Coronary artery (tissue), 2 donors: ENCODE measurements at regions not wholly inside any gene's neighbourhood (a gene's known extent, or its start where the extent isn't known, plus 50 kb on each side); places are given as distances from the start of the nearest gene placed in this dataset.

Experiments used
- DNase-seq: peaks from one replicate; pipeline ENCODE4 v3.0.0-alpha.2; 2017; ENCODE audit warnings: low spot score
- H3K27ac ChIP-seq, 2 donors: fragments of 200-600 bp; sonication (generic); one replicate each; pipeline ENCODE4 v1.5.1; 2016 to 2019
- H3K4me3 ChIP-seq: fragments of 200-600 bp; sonication (generic); 2 replicates; pipeline ENCODE4 v1.5.1; 2016; ENCODE audit warnings: mild to moderate bottlenecking, moderate library complexity
- TF ChIP-seq, protein P1 (sequence below): fragments of 200-600 bp; sonication (generic); IDR thresholded peaks from one replicate; pipeline ENCODE4 v1.5.1; 2019; ENCODE audit warnings: antibody characterized with exemption

DNA sequence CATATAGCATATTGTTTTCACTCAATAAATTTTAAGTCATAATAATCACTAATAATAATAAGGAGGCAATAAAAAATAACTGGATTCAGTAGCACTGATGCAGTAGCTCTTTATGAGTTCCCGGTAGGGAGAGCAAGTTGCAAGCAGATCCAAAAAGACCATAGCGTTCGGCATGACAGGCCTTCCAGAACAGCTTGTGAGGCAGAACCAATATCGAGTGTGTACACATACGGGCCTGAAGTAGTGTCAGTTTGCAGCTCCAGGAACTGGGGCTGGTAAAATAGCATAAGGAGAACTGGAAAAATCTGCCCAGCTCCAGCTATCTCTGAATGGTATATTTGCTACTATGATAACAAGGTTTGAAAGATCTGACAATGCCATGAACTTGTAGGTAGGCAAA, 1607.8 kb upstream of the PIK3C3 start:
- TF ChIP-seq, protein P1, sequence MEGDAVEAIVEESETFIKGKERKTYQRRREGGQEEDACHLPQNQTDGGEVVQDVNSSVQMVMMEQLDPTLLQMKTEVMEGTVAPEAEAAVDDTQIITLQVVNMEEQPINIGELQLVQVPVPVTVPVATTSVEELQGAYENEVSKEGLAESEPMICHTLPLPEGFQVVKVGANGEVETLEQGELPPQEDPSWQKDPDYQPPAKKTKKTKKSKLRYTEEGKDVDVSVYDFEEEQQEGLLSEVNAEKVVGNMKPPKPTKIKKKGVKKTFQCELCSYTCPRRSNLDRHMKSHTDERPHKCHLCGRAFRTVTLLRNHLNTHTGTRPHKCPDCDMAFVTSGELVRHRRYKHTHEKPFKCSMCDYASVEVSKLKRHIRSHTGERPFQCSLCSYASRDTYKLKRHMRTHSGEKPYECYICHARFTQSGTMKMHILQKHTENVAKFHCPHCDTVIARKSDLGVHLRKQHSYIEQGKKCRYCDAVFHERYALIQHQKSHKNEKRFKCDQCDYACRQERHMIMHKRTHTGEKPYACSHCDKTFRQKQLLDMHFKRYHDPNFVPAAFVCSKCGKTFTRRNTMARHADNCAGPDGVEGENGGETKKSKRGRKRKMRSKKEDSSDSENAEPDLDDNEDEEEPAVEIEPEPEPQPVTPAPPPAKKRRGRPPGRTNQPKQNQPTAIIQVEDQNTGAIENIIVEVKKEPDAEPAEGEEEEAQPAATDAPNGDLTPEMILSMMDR: no peak
- DNase-seq: no peak
- no peak overlapping the region for H3K4me3 ChIP-seq
- no peak overlapping the region for H3K27ac ChIP-seq

DNA sequence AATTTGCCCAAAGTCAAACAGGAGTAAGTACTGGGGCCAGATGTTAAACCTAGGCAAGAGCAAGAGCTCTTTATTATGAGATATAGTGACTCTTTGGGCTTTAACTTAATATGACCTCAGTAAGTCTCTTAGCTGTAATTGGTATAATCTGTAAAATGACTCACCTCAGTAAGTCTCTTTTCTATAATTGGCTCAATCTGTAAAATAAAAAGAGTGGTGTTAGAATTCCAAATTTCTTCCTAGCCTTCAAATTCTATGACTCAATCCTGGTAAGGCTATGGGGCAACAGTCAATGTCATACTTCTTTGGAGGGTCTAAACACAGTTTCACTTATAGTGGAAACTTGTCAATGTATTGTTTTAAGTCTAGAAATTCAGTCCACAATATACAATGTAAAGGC, 1608.9 kb upstream of the PIK3C3 start:
- no peak overlapping the region for H3K27ac ChIP-seq
- DNase-seq: no peak
- H3K4me3 ChIP-seq: no peak overlapping the region
- TF ChIP-seq, protein P1: no peak

DNA sequence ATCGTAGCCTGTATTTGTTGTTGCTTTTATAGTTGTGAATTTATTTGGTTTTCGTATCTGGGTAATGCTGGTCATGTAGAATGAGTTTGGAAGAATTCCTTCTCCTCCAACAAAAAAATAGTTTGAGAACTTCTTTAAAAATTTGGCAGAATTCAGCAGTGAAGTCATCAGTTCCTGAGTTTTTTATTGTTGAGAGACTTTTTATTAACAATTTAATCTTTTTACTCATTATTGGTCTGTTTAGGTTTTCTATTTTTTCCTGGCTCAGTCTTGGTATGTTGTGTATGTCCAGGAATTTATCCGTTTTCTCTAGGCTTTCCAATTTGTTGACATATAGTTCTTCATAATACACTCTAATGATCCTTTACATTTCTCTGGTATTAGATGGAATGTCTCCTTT, 1613.3 kb upstream of the PIK3C3 start:
- no peak overlapping the region for H3K27ac ChIP-seq
- TF ChIP-seq, protein P1: no peak
- H3K4me3 ChIP-seq: no peak overlapping the region
- DNase-seq: no peak

DNA sequence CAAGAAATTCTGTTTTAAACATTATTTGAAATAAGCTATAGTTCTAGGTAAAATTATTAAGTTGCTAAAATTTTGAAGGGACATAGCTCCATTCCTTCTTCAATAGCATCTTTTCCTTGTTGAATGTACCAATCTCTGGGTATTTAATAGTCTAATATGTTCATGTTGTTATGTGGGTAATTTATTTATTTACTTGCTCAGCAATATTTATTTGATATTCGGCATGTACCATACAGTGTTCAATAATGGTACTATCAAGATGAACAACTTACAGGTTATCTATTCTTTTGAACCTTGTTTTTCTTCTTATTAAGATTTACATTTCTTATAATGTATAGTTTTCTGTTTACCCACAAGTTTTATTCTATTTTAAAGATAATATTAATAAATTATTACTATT, 1616.8 kb upstream of the PIK3C3 start:
- Histone ChIP-seq H3K4me3 (no peak overlapping the region), H3K27ac (no peak overlapping the region)
- DNase-seq: no peak
- TF ChIP-seq, protein P1: no peak

DNA sequence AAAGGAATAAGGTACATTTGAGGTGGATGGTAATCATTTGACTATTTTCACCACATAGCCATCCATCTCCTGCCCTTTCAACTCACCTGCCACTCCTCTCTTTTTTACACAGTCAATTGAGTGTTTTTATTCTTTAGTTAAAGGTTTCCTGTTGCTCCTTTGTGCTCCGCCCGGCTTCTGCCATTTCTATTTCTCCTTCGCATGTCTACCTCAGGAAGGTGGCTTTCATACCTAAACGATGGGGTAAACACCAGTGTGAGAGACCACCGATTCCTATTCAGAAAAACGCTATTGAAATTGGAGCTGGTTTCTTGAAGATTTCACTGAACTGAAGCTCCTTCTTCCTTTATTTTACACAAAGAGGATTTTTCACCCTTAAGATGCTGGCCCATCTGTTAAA, 1628.0 kb upstream of the PIK3C3 start:
- TF ChIP-seq, protein P1: no peak
- no peak overlapping the region for H3K4me3 ChIP-seq
- DNase-seq: no peak
- H3K27ac ChIP-seq: no peak overlapping the region

DNA sequence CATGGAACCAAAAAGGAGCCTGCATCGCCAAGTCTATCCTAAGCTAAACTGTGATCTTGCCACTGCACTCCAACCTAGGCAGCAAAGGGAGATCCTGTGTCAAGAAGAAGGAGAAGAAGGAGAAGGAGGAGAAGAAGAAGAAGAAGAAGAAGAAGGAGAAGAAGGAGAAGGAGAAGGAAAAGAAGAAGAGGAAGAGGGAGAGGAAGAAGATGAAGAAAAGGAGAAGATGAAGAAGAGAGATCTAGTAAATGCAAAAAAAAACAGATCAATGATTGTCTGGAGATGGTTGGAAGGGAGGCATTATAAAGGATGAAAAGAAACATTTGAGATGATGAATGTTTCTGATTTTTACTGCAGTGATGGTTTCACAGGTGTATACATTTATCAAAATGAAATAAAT, 1629.0 kb upstream of the PIK3C3 start:
- Histone ChIP-seq H3K4me3 (no peak overlapping the region), H3K27ac (no peak overlapping the region)
- DNase-seq: no peak
- TF ChIP-seq, protein P1: no peak

DNA sequence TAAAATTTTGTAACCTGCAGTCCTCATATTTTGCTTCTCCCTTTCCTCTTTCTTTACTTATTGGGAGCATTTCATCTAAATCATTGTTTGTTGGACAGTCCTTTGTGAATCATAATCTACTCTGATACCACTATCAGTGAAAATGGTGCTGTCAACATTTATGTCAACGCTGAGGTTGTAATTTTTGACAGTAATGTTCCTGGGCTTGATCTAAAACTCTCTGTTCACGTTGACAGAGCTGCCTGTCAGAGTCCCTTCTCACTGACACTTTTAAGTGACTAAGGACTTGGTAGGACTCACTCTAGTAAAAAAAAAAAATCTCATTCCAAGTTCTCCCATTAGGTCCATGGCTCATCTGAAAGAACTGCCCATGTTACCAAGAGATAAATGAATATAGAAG, 1640.8 kb upstream of the PIK3C3 start:
- Histone ChIP-seq H3K4me3 (no peak overlapping the region), H3K27ac (no peak overlapping the region)
- DNase-seq: no peak
- TF ChIP-seq, protein P1: no peak
